Activated T-helper 1 cell treated with anti-CD3 and anti-CD28 coated beads, Interleukin-12 subunit alpha, Interleukin-12 subunit beta, Interleukin-2, Interleukin-4 antibody, amounts not matched to agents 30 ng/mL and 10 ng/mL and 1 ng/mL, durations not matched to agents 14 hours and 24 hours and 36 hours (primary cell): ENCODE measurements at regions not wholly inside any gene's neighbourhood (a gene's known extent, or its start where the extent isn't known, plus 50 kb on each side); places are given as distances from the start of the nearest gene placed in this dataset.
A peak's percentile ranks its signal among the peaks of the same experiment; 100 is the strongest.
"Not testable (repeated sequence)": the region's sequence is repeated elsewhere in the genome, so short reads cannot be mapped to it uniquely, and the experiment has no call there.

Experiments used
- DNase-seq: peaks from one replicate; pipeline ENCODE4 v3.0.0; 2021; ENCODE audit warnings: low spot score
- H3K27ac Mint-ChIP-seq: one replicate; pipeline ENCODE4 v1.8.0; 2021; ENCODE audit warnings: mild to moderate bottlenecking, mixed read lengths
- H3K27me3 Mint-ChIP-seq: one replicate; pipeline ENCODE4 v1.8.0; 2022; ENCODE audit warnings: mild to moderate bottlenecking, moderate library complexity, mixed read lengths; ENCODE audit not compliant: insufficient read depth
- H3K36me3 Mint-ChIP-seq: one replicate; pipeline ENCODE4 v1.8.0; 2021; ENCODE audit warnings: low read depth, mixed read lengths
- H3K4me1 Mint-ChIP-seq: one replicate; pipeline ENCODE4 v1.8.0; 2021; ENCODE audit warnings: low read depth, mixed read lengths
- H3K4me3 Mint-ChIP-seq: one replicate; pipeline ENCODE4 v1.8.0; 2021; ENCODE audit warnings: mild to moderate bottlenecking, moderate library complexity, mixed read lengths
- H3K9me3 Mint-ChIP-seq: one replicate; pipeline ENCODE4 v1.8.0; 2021; ENCODE audit warnings: mixed read lengths
- intact Hi-C: fragments of 100-400 bp; cut with micrococcal nuclease; formaldehyde crosslinking; loops from one replicate; pipeline ENCODE4 v1.15.1; 2024

- no peak for DNase-seq
- Mint-ChIP-seq H3K27me3 (peaks cover 3% of the 10 kb centered on the region), H3K4me3 (no peak overlapping the region), H3K27ac (no peak overlapping the region), H3K4me1 (no peaks in the 10 kb centered on the region), H3K9me3 (peaks cover 6% of the 10 kb centered on the region), H3K36me3 (peaks cover 6% of the 10 kb centered on the region)
- intact Hi-C loops, result no loop called here
Observed at GRCh38 chr20:47428851-47429336, 72.4 kb upstream of the ZMYND8 start.

DNA sequence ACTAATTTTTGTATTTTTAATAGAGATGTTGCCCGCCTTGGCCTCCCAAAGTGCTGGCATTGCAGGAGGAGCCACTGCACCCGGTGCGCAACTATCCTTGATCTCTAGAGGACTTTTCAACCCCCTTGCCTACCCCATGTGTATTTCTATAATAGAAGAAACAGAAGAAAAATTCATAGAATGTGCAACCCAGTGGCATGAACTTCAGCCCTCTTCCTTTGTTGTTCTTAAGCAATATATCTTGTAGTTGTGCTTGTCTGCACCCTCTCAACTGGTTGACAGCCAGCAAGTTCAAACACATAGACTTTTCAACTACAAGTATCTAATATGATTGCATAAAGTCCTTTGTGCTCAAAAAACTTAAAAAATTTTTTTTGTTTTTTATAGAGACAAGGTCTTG, 72.3 kb upstream of the NCOA3 start:
- H3K4me3 Mint-ChIP-seq, result no peak overlapping the region
- intact Hi-C loops, result no loop called here
- no peaks in the 10 kb centered on the region for H3K4me1 Mint-ChIP-seq
- peaks cover 6% of the 10 kb centered on the region for H3K36me3 Mint-ChIP-seq
- H3K9me3 Mint-ChIP-seq, result peaks cover 6% of the 10 kb centered on the region
- H3K27me3 Mint-ChIP-seq, result peaks cover 3% of the 10 kb centered on the region
- no peak for DNase-seq
- H3K27ac Mint-ChIP-seq, result no peak overlapping the region

DNA sequence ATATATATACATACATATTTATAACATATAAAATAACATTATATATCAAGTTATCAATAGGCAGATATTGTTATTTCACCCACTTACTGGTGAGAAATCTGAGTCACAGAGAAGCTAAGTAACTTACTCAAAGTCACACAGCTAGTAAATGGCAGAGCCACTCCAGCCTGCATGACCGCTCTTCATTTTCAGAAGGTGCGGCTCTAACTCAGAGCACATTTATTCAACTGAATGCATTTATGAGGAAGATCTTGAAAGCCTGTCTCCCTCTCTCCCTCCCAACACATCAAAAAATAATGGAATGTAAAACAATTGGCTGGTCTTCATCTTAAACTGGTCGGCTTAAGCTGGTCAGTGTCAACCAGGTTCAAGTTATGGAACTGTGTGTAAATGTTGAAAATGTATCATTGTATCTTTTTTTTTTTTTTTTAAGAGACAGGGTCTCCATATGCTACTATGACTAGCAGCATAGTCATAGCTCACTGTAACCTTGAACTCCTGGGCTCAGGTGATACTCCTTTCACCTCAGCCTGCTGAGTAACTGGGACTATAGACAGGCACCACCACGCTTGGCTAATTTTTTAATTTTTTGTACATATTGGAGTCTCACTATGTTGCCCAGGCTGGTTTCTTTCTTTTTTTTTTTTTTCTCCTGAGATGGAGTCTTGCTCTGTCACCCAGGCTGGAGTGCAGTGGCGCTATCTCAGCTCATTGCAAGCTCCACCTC, 70.7 kb upstream of the NCOA3 start:
- Mint-ChIP-seq H3K36me3 (peaks cover 6% of the 10 kb centered on the region), H3K4me1 (no peaks in the 10 kb centered on the region), H3K9me3 (peaks cover 6% of the 10 kb centered on the region), H3K27me3 (peaks cover 3% of the 10 kb centered on the region), H3K4me3 (no peak overlapping the region), H3K27ac (no peak overlapping the region)
- intact Hi-C loops, result no loop called here
- DNase-seq, result no peak

GRCh38 chr20:47432834-47433210, 68.9 kb upstream of the NCOA3 start:
- intact Hi-C loops, result no loop called here
- H3K36me3 Mint-ChIP-seq, result no peaks in the 10 kb centered on the region

GRCh38 chr20:47434128-47434779, 67.4 kb upstream of the NCOA3 start:
- intact Hi-C loops, DNase-seq, H3K4me3 Mint-ChIP-seq, H3K27ac Mint-ChIP-seq, H3K9me3 Mint-ChIP-seq, H3K27me3 Mint-ChIP-seq, H3K36me3 Mint-ChIP-seq, H3K4me1 Mint-ChIP-seq: not testable (repeated sequence)

More at GRCh38 chr20:47432834-47433210, 68.9 kb upstream of the NCOA3 start:
- no peak for DNase-seq
- Mint-ChIP-seq H3K4me1 (no peaks in the 10 kb centered on the region), H3K27ac (no peak overlapping the region), H3K9me3 (no peaks in the 10 kb centered on the region), H3K4me3 (no peak overlapping the region), H3K27me3 (peaks cover 3% of the 10 kb centered on the region)

DNA sequence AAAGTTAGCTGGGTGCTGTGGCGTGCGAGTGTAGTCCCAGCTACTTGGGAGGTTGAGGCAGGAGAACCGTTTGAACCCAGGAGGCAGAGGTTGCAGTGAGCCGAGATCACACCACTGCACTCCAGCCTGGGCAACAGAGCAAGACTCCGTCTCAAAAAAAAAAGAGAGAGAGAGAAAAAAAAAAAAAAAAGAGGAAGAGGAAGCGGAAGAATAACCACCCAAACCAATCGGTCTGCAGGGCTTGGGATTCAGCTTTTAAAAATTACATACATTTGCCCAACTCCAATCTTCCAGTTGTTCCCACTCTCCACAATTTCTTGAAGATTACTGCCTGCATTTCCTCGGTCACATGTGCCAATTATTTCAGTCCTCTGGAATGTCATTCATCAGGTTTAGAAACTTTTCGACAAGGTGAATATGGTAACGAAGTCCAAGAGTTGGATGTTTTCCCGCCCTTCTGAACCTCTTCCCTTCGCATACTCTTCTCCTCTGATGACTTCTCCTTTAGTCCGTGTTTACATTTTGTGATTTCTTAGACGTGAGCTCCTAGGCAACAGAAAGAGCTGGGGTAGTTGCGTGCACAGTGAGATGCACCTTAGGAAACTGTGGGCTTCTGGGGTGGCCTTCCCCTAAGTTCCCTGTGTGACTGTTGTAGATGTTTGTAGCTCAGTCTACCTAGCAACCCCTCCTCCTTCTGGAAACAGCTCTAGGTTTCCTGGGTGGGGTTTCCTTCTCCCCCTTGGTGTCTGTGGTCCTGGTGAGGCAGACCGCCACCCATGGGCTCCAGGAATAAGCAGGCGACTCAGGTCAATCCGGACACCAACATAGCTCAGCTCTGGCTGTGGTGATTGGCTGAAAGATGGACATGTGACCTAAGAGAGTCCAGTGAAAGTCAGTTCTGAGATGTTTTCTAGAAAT, 63.0 kb upstream of the NCOA3 start:
- Mint-ChIP-seq H3K4me1 (peaks cover 6% of the 10 kb centered on the region), H3K36me3 (no peaks in the 10 kb centered on the region), H3K27me3 (no peaks in the 10 kb centered on the region), H3K27ac (peak overlapping the region; percentile 73), H3K4me3 (no peak overlapping the region), H3K9me3 (no peaks in the 10 kb centered on the region)
- no peak for DNase-seq
- intact Hi-C loops, result no loop called here

- Mint-ChIP-seq H3K9me3 (no peaks in the 10 kb centered on the region), H3K27ac (no peak overlapping the region), H3K36me3 (no peaks in the 10 kb centered on the region), H3K27me3 (no peaks in the 10 kb centered on the region), H3K4me3 (no peak overlapping the region), H3K4me1 (peaks cover 6% of the 10 kb centered on the region)
- intact Hi-C loops, result no loop called here
- no peak for DNase-seq
Observed at GRCh38 chr20:47440857-47441773, 60.6 kb upstream of the NCOA3 start.

- Mint-ChIP-seq H3K4me1 (peaks cover 6% of the 10 kb centered on the region), H3K27ac (no peak overlapping the region), H3K27me3 (no peaks in the 10 kb centered on the region), H3K4me3 (no peak overlapping the region), H3K9me3 (no peaks in the 10 kb centered on the region), H3K36me3 (no peaks in the 10 kb centered on the region)
- DNase-seq, result no peak
- intact Hi-C loops, result no loop called here
Observed at GRCh38 chr20:47441774-47442150, 59.9 kb upstream of the NCOA3 start.

- DNase-seq, H3K27me3 Mint-ChIP-seq, H3K9me3 Mint-ChIP-seq, H3K36me3 Mint-ChIP-seq, intact Hi-C loops, H3K27ac Mint-ChIP-seq, H3K4me1 Mint-ChIP-seq, H3K4me3 Mint-ChIP-seq: not testable (repeated sequence)
Observed at GRCh38 chr20:47443060-47443459, 58.6 kb upstream of the NCOA3 start.

GRCh38 chr20:47444584-47444983, 57.1 kb upstream of the NCOA3 start:
- no peaks in the 10 kb centered on the region for H3K27me3 Mint-ChIP-seq
- intact Hi-C loops, result no loop called here
- H3K36me3 Mint-ChIP-seq, result no peaks in the 10 kb centered on the region
- no peak overlapping the region for H3K4me3 Mint-ChIP-seq
- no peaks in the 10 kb centered on the region for H3K9me3 Mint-ChIP-seq
- DNase-seq, result no peak
- H3K4me1 Mint-ChIP-seq, result no peaks in the 10 kb centered on the region
- no peak overlapping the region for H3K27ac Mint-ChIP-seq

GRCh38 chr20:47445291-47445690, 56.4 kb upstream of the NCOA3 start:
- Mint-ChIP-seq H3K27me3 (no peaks in the 10 kb centered on the region), H3K9me3 (no peaks in the 10 kb centered on the region), H3K4me3 (no peak overlapping the region), H3K4me1 (no peaks in the 10 kb centered on the region), H3K36me3 (no peaks in the 10 kb centered on the region), H3K27ac (no peak overlapping the region)
- DNase-seq, result no peak
- intact Hi-C loops, result no loop called here
